GM03348 (cell line): ENCODE measurements at regions not wholly inside any gene's neighbourhood (a gene's known extent, or its start where the extent isn't known, plus 50 kb on each side); places are given as distances from the start of the nearest gene placed in this dataset.
A peak's percentile ranks its signal among the peaks of the same experiment; 100 is the strongest.
"Not testable (repeated sequence)": the region's sequence is repeated elsewhere in the genome, so short reads cannot be mapped to it uniquely, and the experiment has no call there.

Experiments
- DNase-seq: peaks from one replicate; pipeline ENCODE4 v3.0.0; 2012; ENCODE audit warnings: low spot score

DNA sequence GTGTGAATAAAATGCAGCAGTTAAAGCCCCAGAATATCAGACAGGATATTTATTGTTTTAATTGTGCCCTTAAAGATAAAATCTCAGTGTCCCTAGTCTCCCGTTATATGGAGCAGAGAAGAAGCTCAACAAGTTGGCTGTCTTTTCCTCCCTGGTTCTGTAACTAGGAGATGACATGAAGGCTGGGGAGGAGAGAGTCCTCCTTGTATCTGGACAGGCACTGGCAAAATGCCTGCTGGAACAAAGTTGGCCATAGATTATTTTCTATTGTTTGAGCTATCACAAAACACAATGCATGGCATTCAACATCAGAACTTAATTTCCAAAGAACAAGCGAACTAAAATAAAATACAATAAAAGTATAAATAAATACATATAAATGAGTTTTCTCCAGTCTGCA, 694.9 kb upstream of the KCND2 start:
- no peak for DNase-seq

DNA sequence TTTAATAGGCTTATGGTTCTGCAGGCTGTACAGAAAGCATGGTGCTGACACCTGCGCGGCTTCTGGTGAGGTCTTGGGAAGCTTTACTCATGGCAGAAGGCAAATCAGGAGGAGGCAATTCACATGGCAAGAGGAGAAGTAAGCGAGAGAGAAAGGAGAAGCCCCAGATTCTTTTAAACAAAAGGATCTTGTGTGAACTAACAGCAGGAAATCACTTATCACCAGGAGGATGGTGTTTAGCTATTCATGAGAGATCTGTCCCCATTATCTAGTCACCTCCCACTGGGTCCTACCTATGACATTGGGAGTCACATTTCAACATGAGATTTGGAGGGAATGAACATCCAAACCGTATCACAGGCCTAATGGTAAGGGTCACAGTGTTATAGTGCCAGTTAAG, 678.0 kb upstream of the KCND2 start:
- DNase-seq, result no peak

DNA sequence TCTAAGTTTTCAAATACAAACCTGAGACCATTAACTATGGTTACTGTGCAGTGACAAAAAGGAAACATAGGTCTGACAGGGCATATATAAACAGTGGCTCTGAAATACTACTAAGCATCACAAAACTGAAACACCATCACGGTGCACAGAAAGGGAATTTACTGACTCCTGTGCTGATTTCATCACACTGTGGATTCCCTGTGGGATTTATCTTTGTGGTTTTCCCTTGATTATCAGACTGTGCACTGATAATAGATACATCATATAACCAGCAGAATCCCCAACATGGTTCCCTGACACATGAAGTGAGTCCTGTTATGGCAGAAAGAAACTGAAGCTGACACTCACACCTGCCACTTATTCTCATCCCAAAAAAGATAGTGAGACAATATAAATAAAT, 676.3 kb upstream of the KCND2 start:
- DNase-seq, result no peak

DNA sequence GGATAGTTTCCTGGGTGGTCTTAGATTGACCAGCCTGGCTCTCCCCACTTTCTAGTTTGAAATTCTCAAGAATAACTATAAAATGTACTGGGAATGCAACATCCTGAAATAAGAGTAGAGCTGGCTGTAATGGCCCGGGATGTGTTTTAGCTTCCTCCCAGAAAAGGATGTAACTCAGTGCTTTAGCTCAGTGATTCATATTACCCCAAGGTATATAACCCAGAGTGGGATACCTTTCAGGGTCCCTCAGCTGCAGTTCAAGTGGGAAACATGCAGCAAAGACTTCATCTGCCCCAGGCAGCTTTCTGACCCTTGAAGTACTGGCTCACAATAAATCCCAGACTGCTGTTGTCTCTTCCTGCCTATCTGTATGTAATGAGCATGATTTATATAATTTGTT, 666.7 kb upstream of the KCND2 start:
- no peak for DNase-seq

DNA sequence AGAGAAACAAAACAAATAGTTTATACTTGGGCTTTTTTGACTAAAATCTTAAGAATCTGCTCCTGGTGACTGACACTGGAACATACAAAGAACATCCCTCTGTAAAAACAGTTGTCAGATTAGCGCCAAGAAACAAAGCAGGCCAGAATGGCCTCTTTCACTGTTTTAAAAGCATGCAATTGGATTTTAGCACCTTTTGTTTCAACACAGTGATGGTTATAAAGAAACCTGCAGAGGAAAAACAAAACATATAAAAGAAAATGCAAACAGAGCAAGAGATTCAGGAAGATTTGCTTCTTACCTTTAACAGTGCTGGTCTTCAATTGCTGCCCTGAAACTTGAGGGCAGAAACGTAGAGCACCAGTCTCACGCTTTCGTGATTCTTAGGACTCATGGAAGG, 652.2 kb upstream of the KCND2 start:
- DNase-seq, result no peak

DNA sequence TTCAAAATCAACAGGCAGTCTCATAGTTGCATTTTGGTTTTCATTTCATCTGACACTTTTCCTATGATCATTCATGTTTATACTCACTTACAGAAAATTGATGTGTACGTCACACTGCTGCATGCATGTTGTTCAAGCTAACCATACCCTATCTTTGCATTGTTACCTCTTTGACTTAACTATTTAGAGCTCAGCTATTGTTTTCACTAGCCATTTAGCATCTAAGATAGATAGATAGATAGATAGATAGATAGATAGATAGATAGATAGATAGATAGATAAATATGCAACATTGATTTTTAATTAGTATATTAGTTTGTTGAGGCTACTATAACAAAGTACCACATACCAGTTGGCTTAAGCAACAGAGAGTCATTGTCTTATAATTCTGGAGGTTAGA, 649.5 kb upstream of the KCND2 start:
- DNase-seq, result no peak

DNA sequence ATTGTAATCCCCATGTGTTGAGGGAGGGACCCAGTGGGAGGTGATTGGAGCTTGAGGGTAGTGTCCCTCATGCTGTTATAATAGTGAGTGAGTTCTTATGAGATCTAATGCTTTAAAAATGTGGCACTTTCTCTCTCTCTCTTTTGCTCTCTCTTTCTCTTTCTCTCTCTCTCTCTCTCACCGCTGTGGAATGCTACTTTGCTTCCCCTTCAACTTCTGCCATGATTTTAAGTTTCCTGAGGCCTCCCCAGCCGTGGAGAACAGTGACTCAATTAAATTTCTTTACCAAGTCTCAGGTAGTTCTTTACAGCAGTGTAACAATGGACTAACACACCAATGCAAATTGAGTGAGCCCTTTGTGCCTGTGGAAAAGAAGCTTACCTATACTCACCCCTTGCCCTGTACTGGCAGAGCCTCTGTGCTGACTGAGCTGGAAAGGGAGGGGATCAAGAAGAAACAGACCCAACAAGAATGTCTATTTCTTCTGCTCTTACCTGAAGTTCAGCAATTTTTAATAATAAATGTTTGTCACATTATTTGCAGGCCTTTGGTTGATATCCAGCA, 642.5 kb upstream of the KCND2 start:
- no peak for DNase-seq

DNA sequence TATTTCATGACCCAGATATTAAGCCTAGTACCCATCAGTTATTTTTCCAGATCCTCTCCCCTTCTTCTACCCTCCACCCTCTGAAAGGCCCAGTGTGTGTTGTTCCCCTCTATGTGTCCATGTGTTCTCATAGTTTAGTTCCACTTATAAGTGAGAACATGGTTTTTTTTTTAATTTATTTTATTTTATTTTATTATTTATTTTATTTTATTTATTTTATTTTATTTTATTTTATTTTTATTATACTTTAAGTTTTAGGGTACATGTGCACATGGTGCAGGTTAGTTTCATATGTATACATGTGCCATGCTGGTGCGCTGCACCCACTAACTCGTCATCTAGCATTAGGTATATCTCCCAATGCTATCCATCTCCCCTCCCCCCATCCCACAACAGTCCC, 639.2 kb upstream of the KCND2 start:
- not testable (repeated sequence) for DNase-seq

DNA sequence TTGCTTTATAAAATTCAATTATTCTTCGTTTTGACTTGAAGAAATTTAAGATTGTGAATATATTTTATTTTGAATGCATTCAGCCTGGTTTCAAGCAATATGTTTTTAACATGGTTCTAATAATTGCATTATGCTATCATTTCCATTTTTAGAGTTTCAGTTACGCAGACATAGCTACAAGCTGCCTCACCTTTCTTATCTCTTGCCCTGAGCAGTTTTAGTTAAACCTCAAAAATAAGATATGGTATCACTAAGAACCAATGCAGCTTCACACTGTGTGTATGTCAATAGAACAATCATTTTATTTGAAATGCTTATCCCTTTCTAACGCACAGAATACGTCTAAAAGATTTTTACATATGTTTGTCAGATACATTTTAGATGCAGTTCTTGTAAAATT, 632.6 kb upstream of the KCND2 start:
- no peak for DNase-seq

DNA sequence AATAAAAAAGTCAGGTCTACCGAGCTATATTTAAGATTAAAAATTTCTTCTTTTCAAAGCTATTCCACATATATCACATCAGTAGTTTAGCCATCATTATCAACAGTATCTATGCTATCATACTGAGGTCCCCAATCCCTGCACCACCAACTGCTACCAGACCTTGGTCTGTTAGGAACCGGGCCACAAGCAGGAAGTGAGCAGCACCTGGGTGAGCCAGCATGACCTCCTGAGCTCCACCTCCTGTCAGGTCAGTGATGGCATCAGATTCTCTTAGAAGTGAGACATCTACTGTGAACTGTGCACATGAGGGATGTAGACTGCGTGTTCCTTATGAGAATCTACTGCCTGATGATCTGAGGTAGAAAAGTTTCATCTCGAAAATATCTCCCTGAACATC, 632.1 kb upstream of the KCND2 start:
- DNase-seq, result no peak

DNA sequence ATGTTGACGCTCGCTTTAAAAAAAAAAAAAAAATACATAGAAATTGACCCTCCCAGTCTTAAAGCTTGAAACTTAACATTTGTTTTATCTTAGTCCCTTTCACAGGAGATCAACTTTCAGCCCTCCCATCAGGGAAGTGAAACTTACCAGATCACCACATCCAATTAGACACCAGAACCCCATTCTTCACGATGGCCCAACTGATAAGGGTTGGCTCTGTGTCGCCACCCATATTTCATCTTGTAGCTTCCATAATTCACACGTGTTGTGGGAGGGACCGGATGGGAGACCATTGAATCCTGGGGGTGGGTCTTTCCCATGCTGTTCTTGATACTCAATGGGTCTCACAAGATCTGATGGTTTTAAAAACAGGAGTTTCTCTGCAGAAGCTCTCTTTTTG, 629.4 kb upstream of the KCND2 start:
- no peak for DNase-seq

DNA sequence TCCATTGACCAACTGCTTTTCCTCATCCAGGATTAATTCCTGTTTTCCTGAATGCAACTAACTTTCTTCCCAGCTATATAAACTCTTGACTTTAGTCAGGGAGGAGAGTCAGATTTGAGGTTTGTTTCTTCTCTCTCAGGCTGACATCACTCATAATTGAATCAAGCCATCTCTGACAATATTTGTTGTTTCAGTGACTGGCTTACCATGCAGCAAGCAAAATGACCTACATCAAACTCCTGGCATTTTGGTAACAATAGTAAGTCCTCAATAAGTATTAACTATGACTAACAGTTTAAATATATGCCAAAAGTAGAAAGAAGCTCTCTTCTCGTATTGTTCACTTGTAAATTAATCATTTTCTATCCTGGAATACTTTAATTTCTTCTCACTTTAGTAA, 625.7 kb upstream of the KCND2 start:
- no peak for DNase-seq

DNA sequence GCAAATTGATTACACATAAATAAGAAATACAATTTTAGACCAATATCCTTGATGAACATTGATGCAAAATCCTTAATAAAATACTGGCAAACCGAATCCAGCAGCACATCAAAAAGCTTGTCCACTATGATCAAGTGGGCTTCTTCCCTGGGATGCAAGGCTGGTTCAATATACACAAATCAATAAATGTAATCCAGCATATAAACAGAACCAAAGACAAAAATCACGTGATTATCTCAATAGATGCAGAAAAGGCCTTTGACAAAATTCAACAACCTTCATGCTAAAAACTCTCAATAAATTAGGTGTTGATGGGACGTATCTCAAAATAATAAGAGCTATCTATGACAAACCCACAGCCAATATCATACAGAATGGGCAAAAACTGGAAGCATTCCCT, 624.2 kb upstream of the KCND2 start:
- DNase-seq, result not testable (repeated sequence)

DNA sequence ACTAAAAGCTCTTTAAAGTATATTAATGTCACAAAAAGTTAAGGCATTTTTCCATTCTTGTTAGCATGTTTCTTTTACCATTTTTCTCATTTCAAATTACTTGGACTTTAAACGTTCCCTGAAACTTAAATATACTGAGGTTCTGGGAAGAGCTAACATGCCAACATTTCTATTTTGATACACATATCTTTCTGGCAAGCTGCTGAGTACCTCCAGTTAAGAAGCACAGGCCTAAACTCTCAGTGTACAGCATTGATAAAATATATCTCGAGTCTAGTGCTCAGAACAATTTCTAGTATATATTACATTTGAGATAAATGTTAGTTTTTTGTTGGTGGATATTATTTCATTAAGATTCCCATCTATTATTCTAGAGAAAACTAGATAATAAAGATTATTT, 612.9 kb upstream of the KCND2 start:
- no peak for DNase-seq

DNA sequence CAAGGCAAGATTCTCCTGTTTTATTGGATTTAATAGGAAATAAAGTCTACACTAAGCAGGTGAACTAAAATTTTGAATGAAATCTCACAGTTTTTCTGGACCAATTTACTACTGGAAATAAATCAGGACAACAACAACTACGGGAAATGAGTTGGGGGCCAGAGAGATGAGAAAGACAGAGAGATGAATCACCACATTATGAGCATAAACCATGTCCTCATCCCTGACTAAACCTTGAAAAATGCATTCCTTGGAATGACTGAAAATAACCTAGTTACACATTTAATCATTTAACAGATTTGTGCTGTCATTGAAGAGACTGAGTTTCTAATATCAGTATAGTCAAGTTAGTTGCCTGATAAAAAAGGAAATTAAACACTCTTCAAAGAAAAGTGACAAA, 608.4 kb upstream of the KCND2 start:
- DNase-seq, result peak; percentile 55

DNA sequence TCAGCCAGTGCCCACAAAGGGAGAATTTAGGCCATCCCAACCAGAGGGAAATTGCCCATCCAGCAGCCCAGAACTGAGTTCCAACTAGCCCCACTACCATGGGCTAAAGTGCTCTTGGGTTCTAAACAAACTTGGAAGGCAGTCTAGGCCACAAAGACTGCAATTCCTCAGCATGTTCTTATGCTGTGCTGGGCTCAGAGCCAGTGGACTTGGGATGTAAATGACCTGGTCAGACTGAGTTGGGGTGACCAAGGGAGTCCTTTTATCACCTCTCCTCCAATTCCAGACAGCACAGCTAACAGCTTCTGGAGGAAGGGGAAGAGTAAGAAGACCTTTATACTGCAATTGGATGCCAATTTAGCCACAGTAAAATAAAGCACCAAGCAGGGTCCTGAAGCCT, 607.2 kb upstream of the KCND2 start:
- no peak for DNase-seq

DNA sequence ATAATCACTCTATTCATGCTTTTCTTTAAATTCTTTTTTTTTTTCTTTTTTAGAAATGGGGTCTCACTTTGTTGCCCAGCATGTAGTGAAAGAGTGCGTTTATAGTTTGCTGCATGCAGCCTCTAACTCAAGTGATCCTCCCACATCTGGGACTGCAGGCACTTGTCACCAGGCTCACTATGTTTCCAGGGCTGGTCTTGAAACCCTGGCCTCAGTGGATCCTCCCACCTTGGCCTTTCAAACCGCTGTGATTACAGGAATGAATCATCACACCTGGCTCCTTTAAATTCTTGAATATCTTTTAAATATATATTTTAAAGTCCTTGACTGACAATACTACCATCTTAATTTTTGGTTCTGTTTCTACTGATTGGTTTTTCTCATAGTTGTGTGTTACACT, 591.6 kb upstream of the KCND2 start:
- no peak for DNase-seq

DNA sequence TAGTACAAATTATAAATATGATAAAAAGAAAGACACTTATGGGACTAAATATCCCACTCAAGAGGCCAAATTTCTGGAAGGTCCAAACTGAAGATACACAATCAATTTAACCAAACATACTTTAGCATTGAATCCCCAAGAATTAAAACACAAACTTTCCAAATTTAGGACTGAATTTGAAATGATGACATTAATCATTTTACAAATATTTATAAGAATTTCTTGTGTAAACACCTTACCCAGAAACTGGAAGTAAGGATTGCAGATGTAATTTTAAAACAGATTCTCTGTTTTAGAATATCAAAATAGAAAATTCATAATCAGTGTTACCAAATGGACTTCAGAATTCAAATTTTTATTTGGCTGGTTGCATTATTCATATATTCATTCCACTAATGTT, 588.2 kb upstream of the KCND2 start:
- no peak for DNase-seq

DNA sequence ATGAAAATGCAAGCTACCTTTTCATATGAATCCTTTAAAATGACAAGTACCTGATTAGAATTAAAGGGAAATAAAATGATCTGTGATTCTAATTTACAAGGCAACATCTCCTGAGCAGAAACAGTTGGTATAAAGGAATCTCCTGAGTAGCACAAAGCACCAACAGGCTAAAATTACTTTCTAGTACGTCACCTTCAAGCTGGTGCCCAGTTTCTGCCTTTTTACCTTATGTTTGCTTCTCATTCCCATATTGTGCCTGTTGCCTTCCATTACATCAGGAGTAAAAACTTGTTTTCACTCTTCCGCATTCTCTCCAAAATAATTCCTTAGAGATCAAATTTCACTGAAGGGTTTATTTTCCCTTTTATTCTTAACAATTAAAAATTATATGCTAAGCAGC, 587.1 kb upstream of the KCND2 start:
- no peak for DNase-seq

DNA sequence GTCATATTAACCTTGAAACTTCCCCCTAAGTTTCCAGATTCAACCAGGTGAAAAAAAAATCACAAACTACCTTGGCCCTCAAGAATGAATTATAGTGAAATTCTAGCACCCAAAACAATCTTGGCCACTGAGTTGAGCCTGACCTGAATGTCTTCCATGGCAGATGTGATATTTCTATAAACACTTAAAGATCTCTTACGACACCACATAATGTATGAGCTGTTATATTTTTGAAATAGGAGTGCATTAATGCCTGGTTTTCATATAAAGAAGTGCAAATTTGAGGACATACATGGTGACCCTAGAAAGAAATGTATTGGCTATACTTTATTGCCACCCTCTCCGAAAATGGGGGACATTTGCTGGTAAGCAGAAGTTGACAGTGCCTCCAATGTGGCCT, 584.1 kb upstream of the KCND2 start:
- no peak for DNase-seq

DNA sequence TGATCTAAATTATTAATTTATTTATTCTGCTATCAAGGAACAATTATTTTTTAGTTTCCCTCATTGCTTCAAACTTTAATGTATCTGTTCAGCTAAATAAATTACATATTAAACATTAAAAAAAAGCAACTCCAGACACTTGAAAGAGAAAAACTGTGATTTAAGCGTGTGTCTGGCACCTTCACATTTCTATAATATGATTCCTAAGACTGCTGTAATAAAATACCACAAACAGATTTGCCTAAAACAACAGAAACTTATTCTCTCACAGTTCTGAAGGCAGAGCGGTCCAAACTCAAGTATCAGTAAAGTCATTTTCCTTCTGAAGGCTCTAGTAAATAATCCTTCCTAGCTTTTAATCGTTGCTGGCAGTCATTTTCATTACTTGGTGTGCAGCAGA, 580.4 kb upstream of the KCND2 start:
- DNase-seq, result no peak

DNA sequence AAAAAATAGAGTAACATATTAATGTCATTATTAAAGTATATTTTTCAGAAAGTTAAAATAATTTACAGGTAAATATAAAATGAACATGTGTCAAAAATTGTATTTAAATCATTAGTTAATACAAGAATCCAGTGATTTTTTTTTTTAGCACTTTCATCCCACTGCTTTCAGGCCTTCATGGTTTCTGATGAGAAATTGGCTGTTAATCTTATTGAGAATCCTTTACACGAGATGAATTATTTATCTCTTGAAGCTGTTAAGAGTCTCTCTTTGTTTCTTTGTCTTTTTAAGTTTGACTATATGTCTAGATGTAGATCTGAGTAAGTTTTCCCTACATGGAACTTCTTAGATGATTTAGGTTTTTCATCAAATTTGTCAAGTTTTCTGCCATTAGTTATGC, 578.5 kb upstream of the KCND2 start:
- no peak for DNase-seq

DNA sequence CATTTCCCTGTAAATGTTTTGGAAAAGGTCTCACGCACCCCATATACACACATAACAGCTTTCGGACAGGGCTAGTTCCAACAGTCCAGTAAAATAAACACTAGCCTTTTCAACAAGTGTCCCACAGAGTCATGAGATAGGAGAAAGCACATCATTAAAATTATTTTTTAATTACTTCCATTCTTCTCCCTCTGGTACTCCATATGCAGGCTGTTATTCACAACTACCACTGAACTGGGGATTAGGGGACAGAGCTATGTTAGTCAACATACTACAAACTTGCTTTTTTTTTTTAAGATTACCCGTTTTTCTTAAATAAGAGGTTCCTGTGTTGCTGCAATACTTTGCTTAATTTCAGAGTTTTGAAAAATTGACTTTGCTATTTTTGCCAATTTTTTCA, 576.6 kb upstream of the KCND2 start:
- no peak for DNase-seq

DNA sequence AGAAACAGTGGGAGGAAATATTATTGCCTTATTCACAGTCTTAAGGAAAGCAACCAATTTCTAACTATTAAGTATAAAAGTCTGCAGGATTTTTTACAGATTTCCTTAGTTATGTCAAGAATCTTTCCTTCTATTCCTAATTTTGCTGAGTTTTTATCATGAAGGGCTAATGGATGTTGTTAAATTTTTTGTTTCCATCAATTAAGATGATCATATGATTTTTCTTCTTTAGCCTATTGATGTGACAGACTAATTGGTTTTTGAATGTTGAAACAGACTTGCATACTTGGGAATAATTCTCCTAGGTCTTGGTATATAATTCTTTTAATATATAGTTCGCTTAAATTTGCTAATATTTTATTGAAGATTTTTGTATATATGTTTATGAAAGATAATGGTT, 569.1 kb upstream of the KCND2 start:
- no peak for DNase-seq

DNA sequence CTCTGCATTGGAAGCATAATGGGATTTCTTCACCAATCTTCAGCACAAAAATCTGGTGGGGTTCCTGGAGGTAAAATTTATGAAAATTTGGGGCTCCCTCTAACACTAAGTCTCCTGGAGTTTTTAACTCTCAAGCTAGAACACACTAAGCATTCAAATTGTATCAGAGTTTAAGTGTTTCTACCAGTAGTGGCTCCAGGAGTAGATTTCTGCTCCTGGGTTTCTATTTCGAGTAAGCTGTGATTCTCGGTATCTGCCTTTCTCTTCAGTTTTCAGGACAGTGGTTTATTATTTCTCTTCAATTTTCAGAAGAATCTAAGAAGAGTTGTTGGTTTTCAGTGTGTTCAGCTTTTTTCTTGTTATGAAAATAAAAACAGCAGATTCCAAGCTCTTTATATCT, 566.4 kb upstream of the KCND2 start:
- no peak for DNase-seq
